A673 (cell line): ENCODE measurements at regions not wholly inside any gene's neighbourhood (a gene's known extent, or its start where the extent isn't known, plus 50 kb on each side); places are given as distances from the start of the nearest gene placed in this dataset.

ENCODE experiments used
- BruUV-seq: library from RNA; stranded (reverse); fragments of 400-500 nt; replicated peaks from 2 replicates; lab custom pipeline; 2021; lab: Mats Ljungman, UMichigan
- CTCF ChIA-PET: fragments of 300-600 bp; sonication (Branson Sonifier 250); formaldehyde crosslinking; loops from one replicate; lab custom pipeline; 2022; ENCODE audit warnings: antibody characterized with exemption; lab: Charles Lee
- POLR2A ChIA-PET: fragments of 300-600 bp; sonication (Branson Sonifier 250); formaldehyde crosslinking; loops from one replicate; lab custom pipeline; 2022; ENCODE audit warnings: antibody characterized with exemption; ENCODE audit not compliant: low non-redundant PET; lab: Charles Lee
- DNase-seq: peaks from one replicate; pipeline ENCODE4 v3.0.0-alpha.2; 2015; ENCODE audit warnings: low spot score
- H3K27ac ChIP-seq: fragments of 200-600 bp; sonication (generic); 2 replicates; pipeline ENCODE4 v1.5.1; 2016; ENCODE audit warnings: mixed run types, low read depth, mild to moderate bottlenecking, mixed read lengths, antibody characterized with exemption, low read length; ENCODE audit not compliant: poor library complexity, severe bottlenecking
- H3K27me3 ChIP-seq: fragments of 200-600 bp; sonication (generic); replicated peaks from 2 replicates; pipeline ENCODE4 v1.6.1; 2017; ENCODE audit warnings: mixed run types, low read depth, mild to moderate bottlenecking, mixed read lengths, antibody characterized with exemption, low read length; ENCODE audit not compliant: insufficient read depth, poor library complexity
- H3K36me3 ChIP-seq: fragments of 200-600 bp; sonication (generic); 2 replicates; pipeline ENCODE4 v1.6.1; 2016; ENCODE audit warnings: mixed run types, mild to moderate bottlenecking, mixed read lengths, antibody characterized with exemption, low read length; ENCODE audit not compliant: insufficient read depth, poor library complexity, severe bottlenecking
- H3K4me1 ChIP-seq: fragments of 200-600 bp; sonication (generic); 2 replicates; pipeline ENCODE4 v1.6.1; 2017; ENCODE audit warnings: mixed run types, mild to moderate bottlenecking, mixed read lengths, antibody characterized with exemption, low read length; ENCODE audit not compliant: insufficient read depth, poor library complexity, severe bottlenecking
- H3K4me3 ChIP-seq: fragments of 200-600 bp; sonication (generic); 2 replicates; pipeline ENCODE4 v1.5.1; 2016; ENCODE audit warnings: low read depth, mixed run types, mild to moderate bottlenecking, mixed read lengths, low read length; ENCODE audit not compliant: poor library complexity, severe bottlenecking
- H3K9me3 ChIP-seq: fragments of 200-600 bp; sonication (generic); 2 replicates; pipeline ENCODE4 v1.6.1; 2016; ENCODE audit warnings: mixed run types, low read depth, mild to moderate bottlenecking, mixed read lengths, antibody characterized with exemption, low read length; ENCODE audit not compliant: poor library complexity, severe bottlenecking
- CTCF ChIP-seq: fragments of 300-800, 200-600 bp; sonication (generic); conservative IDR thresholded peaks from 2 replicates; pipeline ENCODE4 v1.5.1; 2017; ENCODE audit warnings: low read depth, mild to moderate bottlenecking, antibody characterized with exemption, low read length, moderate library complexity, mixed read lengths
- EZH2 ChIP-seq: fragments of 200-600 bp; sonication (generic); IDR thresholded peaks from 2 replicates; pipeline ENCODE4 v1.6.1; 2017; ENCODE audit warnings: borderline replicate concordance, low read depth, mild to moderate bottlenecking, mixed read lengths, antibody characterized with exemption, low read length; ENCODE audit not compliant: poor library complexity, severe bottlenecking
- intact Hi-C: fragments of 100-400 bp; cut with micrococcal nuclease; formaldehyde crosslinking; loops from one replicate; pipeline ENCODE4 v1.10.0; 2022; ENCODE audit not compliant: unreplicated experiment

- Histone ChIP-seq H3K9me3 (no peaks in the 10 kb centered on the region), H3K27me3 (peaks cover 6% of the 10 kb centered on the region), H3K27ac (no peak overlapping the region), H3K4me1 (no peaks in the 10 kb centered on the region), H3K36me3 (no peaks in the 10 kb centered on the region), H3K4me3 (no peak overlapping the region)
- no peak for DNase-seq
- TF ChIP-seq EZH2 (no peak), CTCF (no peak)
- POLR2A ChIA-PET, result no interaction called here
- no TSS peak for BruUV-seq
- CTCF ChIA-PET, result no interaction called here
- intact Hi-C loops, result no loop called here
These were observed 647.3 kb upstream of the GRAMD2B start for GRCh38 chr5:125775896-125776295.

GRCh38 chr5:125776656-125777139, 646.5 kb upstream of the GRAMD2B start:
- H3K27ac ChIP-seq, result no peak overlapping the region
- H3K9me3 ChIP-seq, result no peaks in the 10 kb centered on the region
- CTCF ChIA-PET, result no interaction called here
- no peaks in the 10 kb centered on the region for H3K4me1 ChIP-seq
- no peak for TF ChIP-seq EZH2
- TF ChIP-seq CTCF, result no peak
- H3K36me3 ChIP-seq, result no peaks in the 10 kb centered on the region
- peaks cover 3% of the 10 kb centered on the region for H3K27me3 ChIP-seq
- BruUV-seq, result no TSS peak
- no peak for DNase-seq
- H3K4me3 ChIP-seq, result no peak overlapping the region
- intact Hi-C loops, result no loop called here
- POLR2A ChIA-PET, result no interaction called here

GRCh38 chr5:125778791-125779190, 644.4 kb upstream of the GRAMD2B start:
- Histone ChIP-seq H3K4me1 (no peaks in the 10 kb centered on the region), H3K36me3 (no peaks in the 10 kb centered on the region), H3K27ac (no peak overlapping the region), H3K27me3 (no peaks in the 10 kb centered on the region), H3K9me3 (no peaks in the 10 kb centered on the region), H3K4me3 (no peak overlapping the region)
- TF ChIP-seq EZH2, result no peak
- intact Hi-C loops, result no loop called here
- BruUV-seq, result no TSS peak
- no peak for DNase-seq
- POLR2A ChIA-PET, result no interaction called here
- CTCF ChIA-PET, result no interaction called here

GRCh38 chr5:125785407-125785806, 637.8 kb upstream of the GRAMD2B start:
- ChIA-PET CTCF (no interaction called here), POLR2A (no interaction called here)
- Histone ChIP-seq H3K27ac (no peak overlapping the region), H3K9me3 (no peaks in the 10 kb centered on the region), H3K27me3 (peaks cover 4% of the 10 kb centered on the region), H3K4me1 (no peaks in the 10 kb centered on the region), H3K4me3 (no peak overlapping the region), H3K36me3 (no peaks in the 10 kb centered on the region)
- no TSS peak for BruUV-seq
- TF ChIP-seq CTCF (no peak), EZH2 (no peak)
- intact Hi-C loops, result no loop called here
- no peak for DNase-seq
